ENCODE measurements at regions not wholly inside any gene's neighbourhood (a gene's known extent, or its start where the extent isn't known, plus 50 kb on each side); places are given as distances from the start of the nearest gene placed in this dataset.
A peak's percentile ranks its signal among the peaks of the same experiment; 100 is the strongest.

DNA sequence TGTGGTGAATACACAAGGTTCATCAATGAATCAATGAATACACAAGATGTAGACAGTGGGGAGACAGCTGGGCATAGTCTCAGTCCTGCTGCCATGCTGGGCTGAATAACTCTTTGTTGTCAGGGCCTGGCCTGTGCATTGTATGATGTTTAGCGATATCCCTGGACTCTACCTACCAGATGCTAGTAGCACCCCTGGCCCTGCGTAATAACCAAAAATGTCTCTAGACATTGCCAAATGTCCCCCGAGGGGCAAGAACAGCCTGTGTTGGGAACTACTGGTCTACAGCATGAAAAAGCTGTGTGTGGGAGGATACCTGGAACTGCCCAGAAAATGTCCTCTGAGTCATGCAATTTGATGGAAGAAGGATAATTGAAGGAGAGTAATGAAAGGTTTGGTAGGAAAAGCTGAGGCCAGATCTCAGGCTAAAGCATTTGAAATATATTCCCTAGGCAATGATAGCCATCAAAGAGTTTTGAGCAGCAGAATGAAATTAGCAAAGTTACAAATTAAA, 128.2 kb downstream of the TMEM30B start:
- Histone ChIP-seq H3K4me2 (no peak overlapping the region), H3K9me2 (ENCODE audit: insufficient read depth) (peaks cover 4% of the 10 kb centered on the region; the same call in 1 of the 2 replicates), H3K27ac (ENCODE audit: low read depth) (no peak overlapping the region), H3K27me3 (ENCODE audit: insufficient read depth) (no peaks in the 10 kb centered on the region), H3F3A (replicated peaks; ENCODE audit: low read depth) (no peaks in the 10 kb centered on the region), H3K36me3 (ENCODE audit: insufficient read depth) (no peaks in the 10 kb centered on the region), H3K79me2 (replicated peaks; ENCODE audit: insufficient read depth) (no peaks in the 10 kb centered on the region), H3K4me3 (no peak overlapping the region), H2AFZ (0 out of 2 replicates have a peak overlapping the region, but pooled peaks have one; percentile 30), H4K20me1 (replicated peaks; ENCODE audit: insufficient read depth) (no peaks in the 10 kb centered on the region), H3K4me1 (ENCODE audit: insufficient read depth) (peaks cover 14% of the 10 kb centered on the region)
- Mint-ChIP-seq H3K4me3 (no peak overlapping the region), H3K4me1 (peaks cover 21% of the 10 kb centered on the region), H3K27ac (no peak overlapping the region), H3K36me3 (ENCODE audit: low read depth) (no peaks in the 10 kb centered on the region), H3K27me3 (ENCODE audit: insufficient read depth, low read depth, poor library complexity) (peaks cover 6% of the 10 kb centered on the region), H3K9me3 (no peaks in the 10 kb centered on the region)
- ATAC-seq (no peak), DNase-seq (ENCODE audit: low spot score) (no peak)
- TF ChIP-seq, protein P1, sequence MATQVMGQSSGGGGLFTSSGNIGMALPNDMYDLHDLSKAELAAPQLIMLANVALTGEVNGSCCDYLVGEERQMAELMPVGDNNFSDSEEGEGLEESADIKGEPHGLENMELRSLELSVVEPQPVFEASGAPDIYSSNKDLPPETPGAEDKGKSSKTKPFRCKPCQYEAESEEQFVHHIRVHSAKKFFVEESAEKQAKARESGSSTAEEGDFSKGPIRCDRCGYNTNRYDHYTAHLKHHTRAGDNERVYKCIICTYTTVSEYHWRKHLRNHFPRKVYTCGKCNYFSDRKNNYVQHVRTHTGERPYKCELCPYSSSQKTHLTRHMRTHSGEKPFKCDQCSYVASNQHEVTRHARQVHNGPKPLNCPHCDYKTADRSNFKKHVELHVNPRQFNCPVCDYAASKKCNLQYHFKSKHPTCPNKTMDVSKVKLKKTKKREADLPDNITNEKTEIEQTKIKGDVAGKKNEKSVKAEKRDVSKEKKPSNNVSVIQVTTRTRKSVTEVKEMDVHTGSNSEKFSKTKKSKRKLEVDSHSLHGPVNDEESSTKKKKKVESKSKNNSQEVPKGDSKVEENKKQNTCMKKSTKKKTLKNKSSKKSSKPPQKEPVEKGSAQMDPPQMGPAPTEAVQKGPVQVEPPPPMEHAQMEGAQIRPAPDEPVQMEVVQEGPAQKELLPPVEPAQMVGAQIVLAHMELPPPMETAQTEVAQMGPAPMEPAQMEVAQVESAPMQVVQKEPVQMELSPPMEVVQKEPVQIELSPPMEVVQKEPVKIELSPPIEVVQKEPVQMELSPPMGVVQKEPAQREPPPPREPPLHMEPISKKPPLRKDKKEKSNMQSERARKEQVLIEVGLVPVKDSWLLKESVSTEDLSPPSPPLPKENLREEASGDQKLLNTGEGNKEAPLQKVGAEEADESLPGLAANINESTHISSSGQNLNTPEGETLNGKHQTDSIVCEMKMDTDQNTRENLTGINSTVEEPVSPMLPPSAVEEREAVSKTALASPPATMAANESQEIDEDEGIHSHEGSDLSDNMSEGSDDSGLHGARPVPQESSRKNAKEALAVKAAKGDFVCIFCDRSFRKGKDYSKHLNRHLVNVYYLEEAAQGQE (IDR thresholded peaks at IDR 0.05; ENCODE audit: unreplicated experiment), result no peak
- TF ChIP-seq EZH2phosphoT487 (IDR thresholded peaks at IDR 0.05; ENCODE audit: unreplicated experiment) (no peak), ZNF331 (CRISPR knock-in tag; IDR thresholded peaks at IDR 0.05; ENCODE audit: low read depth) (no peak), ZNF114 (CRISPR knock-in tag; IDR thresholded peaks at IDR 0.05) (no peak)

DNA sequence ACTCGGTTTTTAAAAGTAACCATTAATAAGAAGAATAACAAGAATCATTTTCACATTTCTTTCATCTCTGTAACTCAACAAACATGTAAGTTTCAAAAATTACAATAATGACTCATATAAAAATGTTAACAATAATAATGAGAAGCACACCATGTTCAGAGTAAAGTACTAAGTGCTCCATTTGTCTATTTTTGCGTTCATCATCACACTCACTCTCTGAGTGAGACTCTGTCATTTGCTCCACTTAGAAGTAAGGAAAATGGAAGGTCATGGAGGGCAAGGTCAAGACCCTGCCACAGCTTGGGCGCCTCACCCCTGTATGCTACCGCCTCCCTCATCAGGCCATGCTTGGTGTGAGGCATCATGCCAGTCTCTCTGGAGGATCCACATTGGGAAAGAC, 129.9 kb downstream of the TMEM30B start:
- Histone ChIP-seq H3K79me2 (replicated peaks; ENCODE audit: insufficient read depth) (no peaks in the 10 kb centered on the region), H4K20me1 (replicated peaks; ENCODE audit: insufficient read depth) (no peaks in the 10 kb centered on the region), H3K36me3 (ENCODE audit: insufficient read depth) (no peaks in the 10 kb centered on the region), H3K4me2 (no peak overlapping the region), H2AFZ (no peak overlapping the region), H3K9me2 (ENCODE audit: insufficient read depth) (peaks cover 4% of the 10 kb centered on the region; the same call in 1 of the 2 replicates), H3K4me1 (ENCODE audit: insufficient read depth) (peaks cover 14% of the 10 kb centered on the region), H3K27ac (ENCODE audit: low read depth) (no peak overlapping the region), H3K27me3 (ENCODE audit: insufficient read depth) (no peaks in the 10 kb centered on the region), H3F3A (replicated peaks; ENCODE audit: low read depth) (no peaks in the 10 kb centered on the region), H3K4me3 (no peak overlapping the region)
- H3K9me3 Mint-ChIP-seq, result no peaks in the 10 kb centered on the region
- no peak for DNase-seq (ENCODE audit: low spot score)
- ATAC-seq, result no peak
- TF ChIP-seq POLR2AphosphoS5 (IDR thresholded peaks at IDR 0.05; ENCODE audit: low read depth), result no peak
- H3K4me1 Mint-ChIP-seq, result peaks cover 20% of the 10 kb centered on the region
- H3K36me3 Mint-ChIP-seq (ENCODE audit: low read depth), result no peaks in the 10 kb centered on the region
- no peak overlapping the region for H3K4me3 Mint-ChIP-seq
- H3K27ac Mint-ChIP-seq, result no peak overlapping the region
- peaks cover 6% of the 10 kb centered on the region for H3K27me3 Mint-ChIP-seq (ENCODE audit: insufficient read depth, low read depth, poor library complexity)

DNA sequence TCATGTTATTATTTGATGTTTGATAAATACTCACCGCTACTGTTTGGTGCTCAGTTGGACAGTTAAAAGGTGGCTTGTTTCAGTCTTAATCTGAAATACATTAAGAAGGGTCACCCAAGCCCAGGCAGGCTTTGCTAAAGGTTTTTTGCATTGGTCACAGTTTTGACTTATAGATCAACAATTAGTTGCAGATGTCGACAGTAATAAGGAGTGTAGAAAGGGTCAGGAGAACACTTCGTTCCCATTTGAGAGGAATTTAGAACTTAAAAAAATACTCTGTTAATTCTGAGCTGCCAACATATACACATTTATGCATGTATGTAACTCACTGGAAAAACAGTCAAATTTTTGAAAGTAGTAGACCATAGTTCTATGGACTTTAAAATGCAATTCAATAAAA, 130.3 kb downstream of the TMEM30B start:
- Histone ChIP-seq H4K20me1 (replicated peaks; ENCODE audit: insufficient read depth) (no peaks in the 10 kb centered on the region), H3K27ac (ENCODE audit: low read depth) (no peak overlapping the region), H3K4me1 (ENCODE audit: insufficient read depth) (peaks cover 14% of the 10 kb centered on the region), H3F3A (replicated peaks; ENCODE audit: low read depth) (no peaks in the 10 kb centered on the region), H3K36me3 (ENCODE audit: insufficient read depth) (no peaks in the 10 kb centered on the region), H3K79me2 (replicated peaks; ENCODE audit: insufficient read depth) (no peaks in the 10 kb centered on the region), H2AFZ (no peak overlapping the region), H3K9me2 (ENCODE audit: insufficient read depth) (peaks cover 4% of the 10 kb centered on the region; the same call in 1 of the 2 replicates), H3K4me3 (no peak overlapping the region), H3K4me2 (no peak overlapping the region), H3K27me3 (ENCODE audit: insufficient read depth) (no peaks in the 10 kb centered on the region)
- Mint-ChIP-seq H3K27ac (no peak overlapping the region), H3K4me1 (peaks cover 20% of the 10 kb centered on the region), H3K9me3 (no peaks in the 10 kb centered on the region), H3K27me3 (ENCODE audit: insufficient read depth, low read depth, poor library complexity) (peaks cover 6% of the 10 kb centered on the region), H3K4me3 (no peak overlapping the region), H3K36me3 (ENCODE audit: low read depth) (no peaks in the 10 kb centered on the region)
- no peak for DNase-seq (ENCODE audit: low spot score)
- ATAC-seq, result no peak
- no peak for TF ChIP-seq NANOG (IDR thresholded peaks at IDR 0.05; ENCODE audit: borderline replicate concordance)
- TF ChIP-seq POLR2AphosphoS5 (IDR thresholded peaks at IDR 0.05; ENCODE audit: low read depth), result no peak
- no peak for TF ChIP-seq ZNF331 (CRISPR knock-in tag; IDR thresholded peaks at IDR 0.05; ENCODE audit: low read depth)
- TF ChIP-seq EZH2phosphoT487 (IDR thresholded peaks at IDR 0.05; ENCODE audit: unreplicated experiment), result no peak
- TF ChIP-seq CREB1 (CRISPR knock-in tag; IDR thresholded peaks at IDR 0.05; ENCODE audit: low read depth), result no peak
- no peak for TF ChIP-seq JUNB (IDR thresholded peaks at IDR 0.05; ENCODE audit: unreplicated experiment)
- no peak for TF ChIP-seq ZNF114 (CRISPR knock-in tag; IDR thresholded peaks at IDR 0.05)
- TF ChIP-seq, protein P2, sequence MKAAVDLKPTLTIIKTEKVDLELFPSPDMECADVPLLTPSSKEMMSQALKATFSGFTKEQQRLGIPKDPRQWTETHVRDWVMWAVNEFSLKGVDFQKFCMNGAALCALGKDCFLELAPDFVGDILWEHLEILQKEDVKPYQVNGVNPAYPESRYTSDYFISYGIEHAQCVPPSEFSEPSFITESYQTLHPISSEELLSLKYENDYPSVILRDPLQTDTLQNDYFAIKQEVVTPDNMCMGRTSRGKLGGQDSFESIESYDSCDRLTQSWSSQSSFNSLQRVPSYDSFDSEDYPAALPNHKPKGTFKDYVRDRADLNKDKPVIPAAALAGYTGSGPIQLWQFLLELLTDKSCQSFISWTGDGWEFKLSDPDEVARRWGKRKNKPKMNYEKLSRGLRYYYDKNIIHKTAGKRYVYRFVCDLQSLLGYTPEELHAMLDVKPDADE (IDR thresholded peaks at IDR 0.05), result no peak

Data from GM23338 (cell line).